Mucosa of descending colon (tissue), 3 donors: ENCODE measurements at regions not wholly inside any gene's neighbourhood (a gene's known extent, or its start where the extent isn't known, plus 50 kb on each side); places are given as distances from the start of the nearest gene placed in this dataset.
"Not testable (repeated sequence)": the region's sequence is repeated elsewhere in the genome, so short reads cannot be mapped to it uniquely, and the experiment has no call there.

Source experiments
- ATAC-seq: fragments of 200-7000 bp; cut with Tn5 transposase; one replicate; pipeline ENCODE4 v1.9.1; 2020; ENCODE audit warnings: mild to moderate bottlenecking, moderate library complexity
- DNase-seq, 3 donors: peaks; one replicate each; pipeline ENCODE4 v3.0.0-alpha.2; 2020
- H3K36me3 ChIP-seq: fragments of 200-600 bp; one replicate; pipeline ENCODE4 v1.8.0; 2021; ENCODE audit warnings: low read depth, mild to moderate bottlenecking
- H3K4me1 ChIP-seq: fragments of 200-600 bp; one replicate; pipeline ENCODE4 v1.8.0; 2021; ENCODE audit warnings: low read depth, mild to moderate bottlenecking
- H3K4me3 ChIP-seq: fragments of 200-600 bp; one replicate; pipeline ENCODE4 v1.8.0; 2021; ENCODE audit warnings: mild to moderate bottlenecking
- H3K9me3 ChIP-seq: fragments of 200-600 bp; one replicate; pipeline ENCODE4 v1.8.0; 2021; ENCODE audit warnings: mild to moderate bottlenecking
- CTCF ChIP-seq: fragments of 200-600 bp; IDR thresholded peaks from one replicate; pipeline ENCODE4 v1.8.0; 2022; ENCODE audit warnings: antibody characterized with exemption, mild to moderate bottlenecking
- intact Hi-C, 2 donors: fragments of 100-400 bp; cut with DNase I in 1 of 2; cut with micrococcal nuclease in 1 of 2; formaldehyde crosslinking; loops; one replicate each; pipeline versions ENCODE4 v1.11.0 to v1.11.1; 2022; cut with DNase I, micrococcal nuclease
- donor health status: DM: no; HTN: no; CAD: no; lungs with moderate emphysema.
- donor health status: DM: no; HTN: no; CAD: no.
- donor health status: DM: no; HTN: yes; CAD: no.

- TF ChIP-seq CTCF = no peak
- intact Hi-C loops = no loop called here
- DNase-seq = no peak
Measured at GRCh38 chr5:162931501-162931900, 505.9 kb upstream of the CCNG1 start.

DNA sequence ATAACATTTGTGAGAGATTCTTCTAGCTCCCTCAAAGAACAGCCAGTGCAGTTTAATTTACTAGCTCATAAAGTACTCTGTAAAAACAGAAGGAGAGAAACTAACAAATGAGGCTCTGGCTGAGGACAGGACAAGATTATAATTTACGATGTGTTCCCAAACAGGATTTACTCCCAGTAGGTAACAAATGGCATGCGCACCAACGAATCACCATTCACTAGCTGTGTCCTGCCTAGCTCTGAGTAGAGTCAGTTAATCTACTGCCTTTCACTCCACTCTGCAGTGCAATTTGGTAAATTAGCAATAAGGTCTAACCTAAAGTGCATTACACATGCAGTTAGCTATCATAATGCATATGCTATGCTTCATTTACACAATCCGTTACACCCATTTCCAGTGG is 497.4 kb upstream of the CCNG1 start:
- TF ChIP-seq CTCF = no peak
- intact Hi-C loops = no loop called here
- no peak overlapping the region for H3K4me3 ChIP-seq
- ATAC-seq (no peak), DNase-seq (no peak)
- H3K36me3 ChIP-seq = no peaks in the 10 kb centered on the region
- H3K4me1 ChIP-seq = no peaks in the 10 kb centered on the region
- H3K9me3 ChIP-seq = peaks cover 12% of the 10 kb centered on the region

More at GRCh38 chr5:162931501-162931900, 505.9 kb upstream of the CCNG1 start:
- ATAC-seq = no peak
- no peaks in the 10 kb centered on the region for H3K4me1 ChIP-seq
- no peaks in the 10 kb centered on the region for H3K36me3 ChIP-seq
- H3K4me3 ChIP-seq = no peak overlapping the region
- H3K9me3 ChIP-seq = peaks cover 19% of the 10 kb centered on the region

GRCh38 chr5:162948677-162949076 is 488.7 kb upstream of the CCNG1 start:
- Histone ChIP-seq H3K36me3 (no peaks in the 10 kb centered on the region), H3K4me1 (no peaks in the 10 kb centered on the region), H3K9me3 (no peaks in the 10 kb centered on the region), H3K4me3 (no peak overlapping the region)
- intact Hi-C loops = no loop called here
- no peak for ATAC-seq
- DNase-seq = no peak
- no peak for TF ChIP-seq CTCF

DNA sequence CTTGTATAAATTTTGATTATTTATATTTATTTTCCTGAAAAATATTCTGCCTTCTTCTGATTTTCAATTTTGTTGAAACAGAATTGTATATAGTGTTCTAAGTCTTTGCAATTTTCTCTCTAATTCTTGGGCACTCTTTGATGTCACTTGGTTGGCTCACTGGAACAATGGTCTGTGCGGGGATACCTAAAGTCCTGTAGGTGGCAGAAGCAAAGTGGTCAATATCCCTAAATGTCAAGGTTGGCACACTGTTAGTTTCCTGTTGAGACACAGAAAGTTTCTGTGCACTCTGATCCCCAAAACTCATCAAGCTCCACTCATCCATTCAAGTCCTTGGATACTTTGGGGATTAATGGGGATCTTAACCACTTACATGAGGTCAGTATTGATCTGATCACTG is 480.8 kb upstream of the CCNG1 start:
- TF ChIP-seq CTCF = no peak
- intact Hi-C loops = no loop called here
- Histone ChIP-seq H3K9me3 (no peaks in the 10 kb centered on the region), H3K4me1 (no peaks in the 10 kb centered on the region), H3K36me3 (no peaks in the 10 kb centered on the region), H3K4me3 (no peak overlapping the region)
- ATAC-seq (no peak), DNase-seq (no peak)

DNA sequence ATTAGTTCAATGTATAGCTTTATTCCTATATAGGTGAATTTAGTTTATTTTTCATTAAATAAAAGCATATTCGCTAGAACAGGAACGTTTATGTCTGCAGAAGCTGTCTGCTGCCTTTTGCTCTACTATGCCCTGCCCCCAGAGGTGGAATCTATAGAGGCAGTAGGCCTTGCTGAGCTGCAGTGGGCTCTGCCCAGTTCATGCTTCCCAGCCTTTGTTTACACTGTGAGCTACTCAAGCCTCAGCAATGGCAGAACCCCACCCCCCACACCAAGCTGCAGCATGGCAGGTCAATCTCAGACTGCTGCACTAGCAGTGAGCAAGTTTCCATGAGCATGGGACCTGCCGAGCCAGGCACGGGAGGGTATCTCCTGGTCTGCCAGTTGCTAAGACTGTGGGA is 473.3 kb upstream of the CCNG1 start:
- H3K36me3 ChIP-seq, H3K4me1 ChIP-seq, ATAC-seq, intact Hi-C loops, DNase-seq, H3K4me3 ChIP-seq: not testable (repeated sequence)
- peaks cover 12% of the 10 kb centered on the region for H3K9me3 ChIP-seq

- no peak for ATAC-seq
- H3K36me3 ChIP-seq = no peaks in the 10 kb centered on the region
- no peak for DNase-seq
Measured at GRCh38 chr5:162990063-162990462, 447.3 kb upstream of the CCNG1 start.

More at GRCh38 chr5:162990063-162990462, 447.3 kb upstream of the CCNG1 start:
- intact Hi-C loops = no loop called here
- no peaks in the 10 kb centered on the region for H3K9me3 ChIP-seq
- no peak overlapping the region for H3K4me3 ChIP-seq
- no peaks in the 10 kb centered on the region for H3K4me1 ChIP-seq
- no peak for TF ChIP-seq CTCF
